ENCODE measurements at regions not wholly inside any gene's neighbourhood (a gene's known extent, or its start where the extent isn't known, plus 50 kb on each side); places are given as distances from the start of the nearest gene placed in this dataset.

- intact Hi-C loops (cut with DNase I) = no loop called here
- Histone ChIP-seq H3K4me3 (no peak overlapping the region), H3K27me3 (no peaks in the 10 kb centered on the region), H3K27ac (no peak overlapping the region), H3K36me3 (no peaks in the 10 kb centered on the region), H3K4me1 (no peaks in the 10 kb centered on the region), H3K9me3 (no peaks in the 10 kb centered on the region)
- no peak for DNase-seq (ENCODE audit: extremely low spot score in 2 of 2)
- TF ChIP-seq CTCF (IDR thresholded peaks at IDR 0.05) (no peak), POLR2A (IDR thresholded peaks at IDR 0.05) (no peak), POLR2AphosphoS5 (IDR thresholded peaks at IDR 0.05; ENCODE audit: insufficient read depth in 1 of 2, low read depth in 1 of 2) (no peak)
These were observed 1213.1 kb downstream of the DNAJB9 start for GRCh38 chr7:109782806-109783205.

GRCh38 chr7:109806548-109806947, 1236.9 kb downstream of the DNAJB9 start:
- Histone ChIP-seq H3K27me3 (no peaks in the 10 kb centered on the region), H3K4me3 (no peak overlapping the region), H3K9me3 (no peaks in the 10 kb centered on the region), H3K36me3 (no peaks in the 10 kb centered on the region), H3K27ac (no peak overlapping the region), H3K4me1 (no peaks in the 10 kb centered on the region)
- no peak for TF ChIP-seq CTCF (IDR thresholded peaks at IDR 0.05)
- TF ChIP-seq POLR2A (IDR thresholded peaks at IDR 0.05) = no peak
- TF ChIP-seq POLR2AphosphoS5 (IDR thresholded peaks at IDR 0.05; ENCODE audit: insufficient read depth in 1 of 2, low read depth in 1 of 2) = no peak
- no peak for DNase-seq (ENCODE audit: extremely low spot score in 2 of 2)
- intact Hi-C loops (cut with DNase I) = no loop called here

- H3K4me3 ChIP-seq = no peak overlapping the region
- no peak for DNase-seq (ENCODE audit: extremely low spot score in 2 of 2)
- H3K4me1 ChIP-seq = no peaks in the 10 kb centered on the region
- no peak overlapping the region for H3K27ac ChIP-seq
- no peaks in the 10 kb centered on the region for H3K27me3 ChIP-seq
- no peaks in the 10 kb centered on the region for H3K36me3 ChIP-seq
- intact Hi-C loops (cut with DNase I) = no loop called here
- TF ChIP-seq POLR2AphosphoS5 (IDR thresholded peaks at IDR 0.05; ENCODE audit: insufficient read depth in 1 of 2, low read depth in 1 of 2) (no peak), POLR2A (IDR thresholded peaks at IDR 0.05) (no peak), CTCF (IDR thresholded peaks at IDR 0.05) (no peak)
- H3K9me3 ChIP-seq = no peaks in the 10 kb centered on the region
These were observed 1251.5 kb downstream of the DNAJB9 start for GRCh38 chr7:109821156-109821555.

GRCh38 chr7:109834851-109835250, 1256.1 kb upstream of the LRRN3 start:
- Histone ChIP-seq H3K4me1 (no peaks in the 10 kb centered on the region), H3K4me3 (no peak overlapping the region), H3K27ac (no peak overlapping the region), H3K36me3 (no peaks in the 10 kb centered on the region), H3K27me3 (no peaks in the 10 kb centered on the region), H3K9me3 (no peaks in the 10 kb centered on the region)
- intact Hi-C loops (cut with DNase I) = no loop called here
- TF ChIP-seq POLR2AphosphoS5 (IDR thresholded peaks at IDR 0.05; ENCODE audit: insufficient read depth in 1 of 2, low read depth in 1 of 2) (no peak), CTCF (IDR thresholded peaks at IDR 0.05) (no peak), POLR2A (IDR thresholded peaks at IDR 0.05) (no peak)
- no peak for DNase-seq (ENCODE audit: extremely low spot score in 2 of 2)

GRCh38 chr7:109835577-109835976, 1255.3 kb upstream of the LRRN3 start:
- Histone ChIP-seq H3K4me1 (no peaks in the 10 kb centered on the region), H3K27me3 (no peaks in the 10 kb centered on the region), H3K4me3 (no peak overlapping the region), H3K27ac (no peak overlapping the region), H3K9me3 (no peaks in the 10 kb centered on the region), H3K36me3 (no peaks in the 10 kb centered on the region)
- intact Hi-C loops (cut with DNase I) = no loop called here
- TF ChIP-seq CTCF (IDR thresholded peaks at IDR 0.05) (no peak), POLR2AphosphoS5 (IDR thresholded peaks at IDR 0.05; ENCODE audit: insufficient read depth in 1 of 2, low read depth in 1 of 2) (no peak), POLR2A (IDR thresholded peaks at IDR 0.05) (no peak)
- DNase-seq (ENCODE audit: extremely low spot score in 2 of 2) = no peak
